Loucy (cell line): ENCODE measurements at regions not wholly inside any gene's neighbourhood (a gene's known extent, or its start where the extent isn't known, plus 50 kb on each side); places are given as distances from the start of the nearest gene placed in this dataset.

Experiments
- H2AFZ ChIP-seq: fragments of 200-600 bp; sonication (generic); 2 replicates; pipeline ENCODE4 v1.6.0; 2016; ENCODE audit warnings: antibody characterized with exemption, mild to moderate bottlenecking, low read length, moderate library complexity
- H3F3A ChIP-seq: fragments of 200-600 bp; 2 replicates; pipeline ENCODE4 v1.6.0; 2016; ENCODE audit warnings: antibody characterized with exemption, low read depth, mild to moderate bottlenecking
- H3K27me3 ChIP-seq: fragments of 200-600 bp; sonication (generic); 2 replicates; pipeline ENCODE4 v1.6.1; 2014; ENCODE audit warnings: low read length, mild to moderate bottlenecking; ENCODE audit not compliant: insufficient read depth, poor library complexity, severe bottlenecking
- H3K36me3 ChIP-seq: fragments of 200-600 bp; sonication (generic); 2 replicates; pipeline ENCODE4 v1.6.1; 2016; ENCODE audit warnings: low read length; ENCODE audit not compliant: insufficient read depth
- H3K4me1 ChIP-seq: fragments of 200-600 bp; sonication (generic); 2 replicates; pipeline ENCODE4 v1.5.1; 2014; ENCODE audit warnings: low read length, mild to moderate bottlenecking; ENCODE audit not compliant: insufficient read depth, poor library complexity, severe bottlenecking
- H3K4me2 ChIP-seq: fragments of 200-600 bp; sonication (generic); 2 replicates; pipeline ENCODE4 v1.6.0; 2014; ENCODE audit warnings: antibody characterized with exemption, low read length, low read depth, mild to moderate bottlenecking; ENCODE audit not compliant: poor library complexity, severe bottlenecking
- H3K4me3 ChIP-seq: fragments of 200-600 bp; sonication (generic); 2 replicates; pipeline ENCODE4 v1.5.1; 2014; ENCODE audit warnings: low read length, mild to moderate bottlenecking, mixed read lengths; ENCODE audit not compliant: poor library complexity, severe bottlenecking
- H3K79me2 ChIP-seq: fragments of 200-600 bp; sonication (generic); 2 replicates; pipeline ENCODE4 v1.6.1; 2014; ENCODE audit warnings: low read length; ENCODE audit not compliant: insufficient read depth
- H3K9ac ChIP-seq: fragments of 200-600 bp; sonication (generic); 2 replicates; pipeline ENCODE4 v1.6.0; 2014; ENCODE audit warnings: mild to moderate bottlenecking, low read depth, low read length, moderate library complexity; ENCODE audit not compliant: poor library complexity, severe bottlenecking
- H3K9me2 ChIP-seq: fragments of 200-600 bp; sonication (generic); replicated peaks from 2 replicates; pipeline ENCODE4 v1.6.1; 2016; ENCODE audit warnings: low read depth, low read length, mixed read lengths
- H3K9me3 ChIP-seq: fragments of 200-600 bp; sonication (generic); 2 replicates; pipeline ENCODE4 v1.6.1; 2014; ENCODE audit warnings: mild to moderate bottlenecking, antibody characterized with exemption, low read length, low read depth; ENCODE audit not compliant: insufficient read depth
- H4K20me1 ChIP-seq: fragments of 200-600 bp; sonication (generic); 2 replicates; pipeline ENCODE4 v1.6.0; 2014; ENCODE audit warnings: antibody characterized with exemption, low read length, mild to moderate bottlenecking; ENCODE audit not compliant: insufficient read depth, poor library complexity, severe bottlenecking
- EZH2phosphoT487 ChIP-seq: fragments of 200-600 bp; IDR thresholded peaks from 2 replicates; pipeline ENCODE4 v1.6.1; 2018; ENCODE audit warnings: antibody characterized with exemption, mild to moderate bottlenecking, moderate library complexity, borderline replicate concordance
- TF ChIP-seq, protein P1 (sequence below): fragments of 200-600 bp; sonication (generic); conservative IDR thresholded peaks from 2 replicates; pipeline ENCODE4 v1.5.1; 2014; ENCODE audit warnings: mild to moderate bottlenecking, antibody characterized with exemption, low read length

DNA sequence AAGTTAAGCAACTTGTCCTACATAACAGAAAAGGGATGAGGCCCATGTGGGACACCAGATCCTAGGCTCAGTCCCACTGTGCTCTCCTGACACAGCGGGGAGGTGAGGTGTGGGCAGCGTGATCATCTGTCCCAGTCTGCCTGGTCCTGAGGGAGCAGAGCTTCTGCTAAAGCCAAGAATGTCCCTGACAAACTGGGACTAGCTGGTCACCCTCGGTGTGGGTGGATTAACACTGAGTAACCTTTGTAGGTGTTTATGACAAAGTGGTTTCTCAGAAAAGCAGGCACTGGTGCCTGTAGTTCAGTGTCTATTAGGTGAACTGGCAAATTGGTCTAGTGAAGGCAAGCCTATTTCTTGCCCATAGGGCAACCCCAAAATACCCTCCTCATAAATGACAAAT lies 127.8 kb upstream of the HABP2 start:
- H3K36me3 ChIP-seq: no peaks in the 10 kb centered on the region
- H3K9me2 ChIP-seq: no peaks in the 10 kb centered on the region
- H3K9ac ChIP-seq: no peak overlapping the region
- TF ChIP-seq EZH2phosphoT487: no peak
- TF ChIP-seq, protein P1, sequence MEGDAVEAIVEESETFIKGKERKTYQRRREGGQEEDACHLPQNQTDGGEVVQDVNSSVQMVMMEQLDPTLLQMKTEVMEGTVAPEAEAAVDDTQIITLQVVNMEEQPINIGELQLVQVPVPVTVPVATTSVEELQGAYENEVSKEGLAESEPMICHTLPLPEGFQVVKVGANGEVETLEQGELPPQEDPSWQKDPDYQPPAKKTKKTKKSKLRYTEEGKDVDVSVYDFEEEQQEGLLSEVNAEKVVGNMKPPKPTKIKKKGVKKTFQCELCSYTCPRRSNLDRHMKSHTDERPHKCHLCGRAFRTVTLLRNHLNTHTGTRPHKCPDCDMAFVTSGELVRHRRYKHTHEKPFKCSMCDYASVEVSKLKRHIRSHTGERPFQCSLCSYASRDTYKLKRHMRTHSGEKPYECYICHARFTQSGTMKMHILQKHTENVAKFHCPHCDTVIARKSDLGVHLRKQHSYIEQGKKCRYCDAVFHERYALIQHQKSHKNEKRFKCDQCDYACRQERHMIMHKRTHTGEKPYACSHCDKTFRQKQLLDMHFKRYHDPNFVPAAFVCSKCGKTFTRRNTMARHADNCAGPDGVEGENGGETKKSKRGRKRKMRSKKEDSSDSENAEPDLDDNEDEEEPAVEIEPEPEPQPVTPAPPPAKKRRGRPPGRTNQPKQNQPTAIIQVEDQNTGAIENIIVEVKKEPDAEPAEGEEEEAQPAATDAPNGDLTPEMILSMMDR: no peak
- no peaks in the 10 kb centered on the region for H3F3A ChIP-seq
- H3K4me3 ChIP-seq: no peak overlapping the region
- no peaks in the 10 kb centered on the region for H4K20me1 ChIP-seq
- no peaks in the 10 kb centered on the region for H3K27me3 ChIP-seq
- H3K79me2 ChIP-seq: no peaks in the 10 kb centered on the region
- H2AFZ ChIP-seq: no peak overlapping the region
- no peak overlapping the region for H3K4me2 ChIP-seq
- no peaks in the 10 kb centered on the region for H3K4me1 ChIP-seq
- no peaks in the 10 kb centered on the region; the same call in 1 of the 2 replicates for H3K9me3 ChIP-seq

DNA sequence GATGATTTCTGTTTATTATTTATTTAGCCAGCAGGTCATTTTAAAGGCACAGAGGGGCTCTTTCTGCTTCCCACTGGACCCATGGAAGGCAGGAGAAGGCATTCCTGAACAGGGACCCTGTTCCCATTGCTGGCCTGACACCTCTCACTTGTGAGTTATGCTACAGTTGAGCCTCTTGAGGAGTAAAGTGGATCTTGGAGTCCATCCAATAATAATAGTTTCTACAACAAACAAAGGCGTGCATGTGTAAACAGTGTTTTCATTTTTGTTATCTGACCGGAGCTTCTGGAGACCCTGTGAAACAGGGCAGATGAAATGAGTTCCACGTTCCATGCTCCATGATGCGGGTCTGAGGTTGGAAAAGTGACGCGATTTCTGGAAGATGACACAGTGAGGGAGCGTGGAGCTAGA lies 127.3 kb upstream of the HABP2 start:
- Histone ChIP-seq H3K9ac (no peak overlapping the region), H3K4me3 (no peak overlapping the region), H3F3A (no peaks in the 10 kb centered on the region), H4K20me1 (no peaks in the 10 kb centered on the region), H3K9me3 (no peaks in the 10 kb centered on the region; the same call in 1 of the 2 replicates), H3K79me2 (no peaks in the 10 kb centered on the region), H3K27me3 (no peaks in the 10 kb centered on the region), H2AFZ (no peak overlapping the region), H3K9me2 (no peaks in the 10 kb centered on the region), H3K36me3 (no peaks in the 10 kb centered on the region), H3K4me2 (no peak overlapping the region), H3K4me1 (no peaks in the 10 kb centered on the region)
- TF ChIP-seq, protein P1: no peak
- no peak for TF ChIP-seq EZH2phosphoT487

DNA sequence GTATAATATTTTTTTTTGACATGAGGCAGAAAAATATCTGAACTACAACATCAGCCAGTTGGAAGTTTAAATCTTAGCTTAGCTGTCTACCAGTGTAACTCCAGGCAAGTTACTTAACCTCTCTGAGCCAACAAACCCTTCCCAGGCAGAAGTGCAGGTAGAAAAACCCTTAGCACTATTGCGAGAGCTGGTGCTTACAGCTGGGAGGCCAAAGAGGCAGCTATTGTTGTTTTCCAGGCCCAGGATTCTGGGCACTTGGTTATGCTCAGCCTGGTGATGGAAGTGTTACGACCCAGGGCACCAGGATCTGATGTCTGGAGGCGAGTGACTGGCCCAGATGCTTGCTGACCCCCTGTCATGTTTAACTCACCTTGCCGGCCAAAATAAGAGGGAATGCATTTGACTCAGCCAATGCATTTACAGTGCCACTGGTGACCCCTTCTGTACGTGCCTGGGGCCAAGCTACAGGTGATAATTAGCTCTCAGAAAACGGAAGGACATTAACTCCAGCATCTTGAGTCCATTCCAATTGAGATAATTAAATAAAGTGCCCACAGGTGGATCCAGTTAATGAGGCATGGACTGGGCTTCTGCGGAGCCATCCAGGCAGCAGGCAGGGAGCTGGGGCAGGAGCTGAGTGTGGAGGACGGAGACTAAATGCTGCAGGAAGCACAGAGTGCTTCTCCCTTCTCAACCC lies 126.5 kb upstream of the HABP2 start:
- H4K20me1 ChIP-seq: no peaks in the 10 kb centered on the region
- TF ChIP-seq, protein P1: no peak
- no peak for TF ChIP-seq EZH2phosphoT487

More for the DNA sequence above, 126.5 kb upstream of the HABP2 start:
- Histone ChIP-seq H3F3A (no peaks in the 10 kb centered on the region), H3K36me3 (no peaks in the 10 kb centered on the region), H3K27me3 (no peaks in the 10 kb centered on the region), H3K9me3 (no peaks in the 10 kb centered on the region), H3K79me2 (no peaks in the 10 kb centered on the region), H3K9me2 (no peaks in the 10 kb centered on the region), H2AFZ (no peak overlapping the region), H3K4me3 (no peak overlapping the region), H3K9ac (no peak overlapping the region), H3K4me2 (no peak overlapping the region), H3K4me1 (no peaks in the 10 kb centered on the region)
